NB4 (cell line): ENCODE measurements at regions not wholly inside any gene's neighbourhood (a gene's known extent, or its start where the extent isn't known, plus 50 kb on each side); places are given as distances from the start of the nearest gene placed in this dataset.
"Not testable (repeated sequence)": the region's sequence is repeated elsewhere in the genome, so short reads cannot be mapped to it uniquely, and the experiment has no call there.

Experiments used
- DNase-seq: peaks from one replicate; pipeline ENCODE4 v3.0.0; 2010; ENCODE audit warnings: low read depth
- H3K4me3 ChIP-seq: one replicate; pipeline ENCODE4 v1.5.1; 2011; ENCODE audit warnings: mild to moderate bottlenecking, low read depth, low read length, moderate library complexity
- MYC ChIP-seq: IDR thresholded peaks from 2 replicates; pipeline ENCODE4 v1.6.1; 2011; ENCODE audit warnings: low read depth, low read length
- POLR2A ChIP-seq: IDR thresholded peaks from 2 replicates; pipeline ENCODE4 v1.6.1; 2011; ENCODE audit warnings: mild to moderate bottlenecking; ENCODE audit not compliant: insufficient read length; ENCODE audit errors: extremely low read depth
- TF ChIP-seq, protein P1 (sequence below): IDR thresholded peaks from one replicate; pipeline ENCODE4 v1.5.1; 2012; ENCODE audit warnings: low read depth, low read length
- TF ChIP-seq, protein P2 (sequence below): IDR thresholded peaks from 2 replicates; pipeline ENCODE4 v1.6.1; 2011; ENCODE audit warnings: low read depth, low read length

DNA sequence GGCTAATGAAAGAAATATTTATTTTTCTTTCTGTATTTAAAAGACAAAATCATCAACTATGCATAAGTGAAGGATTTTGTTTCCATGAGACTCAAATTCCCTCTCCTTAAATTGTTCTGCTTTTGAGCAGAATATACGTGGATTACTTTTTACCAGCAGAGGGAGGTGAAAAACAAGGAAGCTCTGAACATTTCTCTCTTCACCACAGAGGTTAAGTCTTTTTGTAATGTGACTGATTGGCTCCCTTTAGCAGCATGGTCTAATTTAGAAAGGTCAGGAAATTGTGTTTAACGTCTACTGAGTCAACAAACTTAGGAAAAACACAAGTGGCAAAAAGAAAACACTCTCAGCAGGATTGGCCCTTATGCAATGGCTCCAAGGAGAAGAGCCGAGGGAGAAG lies 55.1 kb upstream of the F9 start:
- TF ChIP-seq POLR2A (no peak), MYC (no peak)
- TF ChIP-seq, protein P1, sequence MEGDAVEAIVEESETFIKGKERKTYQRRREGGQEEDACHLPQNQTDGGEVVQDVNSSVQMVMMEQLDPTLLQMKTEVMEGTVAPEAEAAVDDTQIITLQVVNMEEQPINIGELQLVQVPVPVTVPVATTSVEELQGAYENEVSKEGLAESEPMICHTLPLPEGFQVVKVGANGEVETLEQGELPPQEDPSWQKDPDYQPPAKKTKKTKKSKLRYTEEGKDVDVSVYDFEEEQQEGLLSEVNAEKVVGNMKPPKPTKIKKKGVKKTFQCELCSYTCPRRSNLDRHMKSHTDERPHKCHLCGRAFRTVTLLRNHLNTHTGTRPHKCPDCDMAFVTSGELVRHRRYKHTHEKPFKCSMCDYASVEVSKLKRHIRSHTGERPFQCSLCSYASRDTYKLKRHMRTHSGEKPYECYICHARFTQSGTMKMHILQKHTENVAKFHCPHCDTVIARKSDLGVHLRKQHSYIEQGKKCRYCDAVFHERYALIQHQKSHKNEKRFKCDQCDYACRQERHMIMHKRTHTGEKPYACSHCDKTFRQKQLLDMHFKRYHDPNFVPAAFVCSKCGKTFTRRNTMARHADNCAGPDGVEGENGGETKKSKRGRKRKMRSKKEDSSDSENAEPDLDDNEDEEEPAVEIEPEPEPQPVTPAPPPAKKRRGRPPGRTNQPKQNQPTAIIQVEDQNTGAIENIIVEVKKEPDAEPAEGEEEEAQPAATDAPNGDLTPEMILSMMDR: no peak
- TF ChIP-seq, protein P2, sequence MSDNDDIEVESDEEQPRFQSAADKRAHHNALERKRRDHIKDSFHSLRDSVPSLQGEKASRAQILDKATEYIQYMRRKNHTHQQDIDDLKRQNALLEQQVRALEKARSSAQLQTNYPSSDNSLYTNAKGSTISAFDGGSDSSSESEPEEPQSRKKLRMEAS: no peak
- no peak for DNase-seq
- no peak overlapping the region for H3K4me3 ChIP-seq

DNA sequence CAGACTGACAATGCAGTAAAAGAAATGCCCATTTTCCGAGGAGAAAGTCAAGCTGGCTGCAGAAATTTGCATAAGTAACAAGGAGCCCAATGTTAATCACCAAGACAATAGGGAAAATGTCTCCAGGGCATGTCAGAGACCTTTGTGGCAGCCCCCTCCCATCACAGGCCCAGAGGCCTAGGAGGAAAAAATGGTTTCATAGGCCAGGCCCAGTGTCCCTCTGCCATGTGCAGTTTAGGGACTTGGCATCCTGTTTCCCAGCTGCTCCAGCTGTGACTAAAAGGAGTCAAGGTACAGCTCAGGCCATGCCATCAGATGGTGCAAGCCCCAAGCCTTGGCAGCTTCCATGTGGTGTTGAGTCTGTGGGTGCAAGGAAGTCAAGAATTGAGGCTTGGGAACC lies 68.6 kb upstream of the F9 start:
- not testable (repeated sequence) for DNase-seq, H3K4me3 ChIP-seq

DNA sequence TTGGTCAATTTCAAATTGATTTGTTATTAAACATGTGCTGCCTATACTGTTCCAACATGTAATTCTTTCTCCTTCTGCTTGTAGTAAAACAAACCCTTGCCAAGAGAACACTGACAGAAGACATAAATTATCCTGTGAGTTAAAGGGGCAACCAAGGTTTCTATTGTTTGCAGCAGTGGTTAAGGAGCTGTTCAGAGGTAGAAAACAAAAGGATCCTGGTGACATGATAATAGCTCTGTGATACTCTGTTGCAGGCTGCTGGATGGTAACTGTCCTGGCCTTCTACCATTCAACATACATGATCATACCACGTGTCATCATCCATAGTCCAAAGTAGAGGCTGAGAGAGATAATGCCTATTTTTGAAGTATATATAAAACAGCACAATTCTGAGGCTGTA lies 75.8 kb upstream of the F9 start:
- DNase-seq: no peak
- H3K4me3 ChIP-seq: no peak overlapping the region
- TF ChIP-seq MYC (no peak), POLR2A (no peak)
- TF ChIP-seq, protein P1: no peak
- TF ChIP-seq, protein P2: no peak

DNA sequence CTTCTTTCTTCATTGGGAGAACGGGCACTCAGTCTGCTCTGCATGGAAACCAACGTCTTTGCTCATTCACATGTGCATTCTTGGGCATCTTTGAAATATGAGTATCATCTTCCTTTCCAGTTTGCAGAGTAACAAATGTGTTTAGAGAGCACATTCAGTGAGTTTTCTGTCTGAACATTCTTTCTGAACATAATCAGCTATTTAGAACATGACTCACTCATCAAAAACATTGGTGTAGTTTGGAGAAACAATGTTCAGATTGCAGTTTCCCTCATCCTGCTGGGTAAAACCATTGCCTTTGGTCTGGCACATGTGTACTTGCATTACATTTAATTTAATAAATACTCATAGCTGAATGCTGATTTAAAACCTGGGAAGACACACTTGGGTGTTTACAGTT lies 81.5 kb upstream of the F9 start:
- DNase-seq: no peak
- no peak for TF ChIP-seq POLR2A
- TF ChIP-seq, protein P2: no peak
- no peak for TF ChIP-seq MYC
- TF ChIP-seq, protein P1: no peak
- H3K4me3 ChIP-seq: no peak overlapping the region

DNA sequence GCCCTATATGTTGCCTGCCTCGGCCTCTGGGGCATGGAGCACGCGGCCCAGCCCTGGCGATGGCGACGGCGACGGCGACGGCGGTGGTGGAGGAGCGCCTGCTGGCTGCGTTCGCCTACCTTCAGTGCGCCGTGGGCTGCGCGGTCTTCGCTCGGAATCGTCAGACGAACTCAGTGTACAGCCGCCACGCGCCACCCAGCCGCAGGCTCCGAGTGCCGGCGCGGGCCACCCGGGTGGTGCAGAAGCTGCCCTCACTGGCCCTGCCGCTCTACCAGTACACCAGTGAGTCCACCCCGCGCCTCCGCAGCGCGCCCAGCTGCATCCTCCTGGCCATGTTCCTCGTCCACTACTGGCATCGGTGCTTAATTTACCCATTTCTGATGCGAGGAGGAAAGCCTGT lies 83.7 kb upstream of the F9 start:
- TF ChIP-seq, protein P2: no peak
- TF ChIP-seq POLR2A (no peak), MYC (no peak)
- TF ChIP-seq, protein P1: no peak
- no peak overlapping the region for H3K4me3 ChIP-seq
- DNase-seq: no peak

DNA sequence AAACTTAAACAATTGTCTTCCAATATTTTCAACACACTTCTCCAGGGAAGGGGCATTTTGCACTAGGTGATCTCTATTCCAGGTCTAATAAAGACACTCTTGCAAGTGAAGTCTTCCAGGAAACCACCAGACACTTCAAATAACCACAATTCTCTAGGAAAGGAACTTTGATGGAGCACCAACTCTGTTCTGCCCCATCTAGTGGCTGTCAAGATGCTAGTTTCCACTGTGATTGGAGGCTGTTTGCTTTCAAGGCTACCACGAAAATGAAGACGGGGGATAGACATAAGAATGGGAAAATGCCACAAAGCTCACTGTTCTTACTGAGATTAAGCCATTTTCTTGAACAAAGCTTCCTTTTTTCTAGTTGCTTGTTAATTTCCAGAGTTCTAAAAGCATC lies 100.6 kb upstream of the F9 start:
- H3K4me3 ChIP-seq: no peak overlapping the region
- no peak for DNase-seq
- no peak for TF ChIP-seq POLR2A
- TF ChIP-seq, protein P1: no peak
